ENCODE measurements at regions not wholly inside any gene's neighbourhood (a gene's known extent, or its start where the extent isn't known, plus 50 kb on each side); places are given as distances from the start of the nearest gene placed in this dataset.
"Not testable (repeated sequence)": the region's sequence is repeated elsewhere in the genome, so short reads cannot be mapped to it uniquely, and the experiment has no call there.

GRCh38 chr6:80522576-80522975, 416.1 kb downstream of the BCKDHB start (continued):
- TF ChIP-seq CTCF (conservative IDR thresholded peaks at IDR 0.05; ENCODE audit: low read depth in 2 of 2): no peak

GRCh38 chr6:80519811-80520594, 413.5 kb downstream of the BCKDHB start:
- Mint-ChIP-seq H3K36me3 (ENCODE audit: low read depth) (peaks cover 10% of the 10 kb centered on the region), H3K27ac (no peak overlapping the region), H3K9me3 (peaks cover 6% of the 10 kb centered on the region), H3K4me3 (no peak overlapping the region), H3K4me1 (peaks cover 26% of the 10 kb centered on the region), H3K27me3 (ENCODE audit: insufficient read depth, low read depth, poor library complexity) (peaks cover 9% of the 10 kb centered on the region)
- ATAC-seq (no peak), DNase-seq (ENCODE audit: low spot score) (no peak)
- no peaks in the 10 kb centered on the region for H3K79me2 ChIP-seq (replicated peaks; ENCODE audit: insufficient read depth)
- no peak overlapping the region for H3K4me2 ChIP-seq
- TF ChIP-seq ZNF331 (CRISPR knock-in tag; IDR thresholded peaks at IDR 0.05; ENCODE audit: low read depth) (no peak), NANOG (IDR thresholded peaks at IDR 0.05; ENCODE audit: borderline replicate concordance) (no peak), CTCF (conservative IDR thresholded peaks at IDR 0.05; ENCODE audit: low read depth in 2 of 2) (no peak), EZH2 (IDR thresholded peaks at IDR 0.05; ENCODE audit: low read depth, unreplicated experiment) (no peak), CREB1 (CRISPR knock-in tag; IDR thresholded peaks at IDR 0.05; ENCODE audit: low read depth) (no peak)
- no peak overlapping the region for H3K27ac ChIP-seq (ENCODE audit: low read depth)
- peaks cover 29% of the 10 kb centered on the region for H3K4me1 ChIP-seq (ENCODE audit: insufficient read depth)
- no peaks in the 10 kb centered on the region for H3K36me3 ChIP-seq (ENCODE audit: insufficient read depth)
- H3K27me3 ChIP-seq (ENCODE audit: insufficient read depth): no peaks in the 10 kb centered on the region
- no peak overlapping the region for H2AFZ ChIP-seq
- H3K4me3 ChIP-seq: no peak overlapping the region
- H3K9me2 ChIP-seq (ENCODE audit: insufficient read depth): peaks cover 5% of the 10 kb centered on the region; the same call in 1 of the 2 replicates
- no peaks in the 10 kb centered on the region for H4K20me1 ChIP-seq (replicated peaks; ENCODE audit: insufficient read depth)
- no peaks in the 10 kb centered on the region for H3F3A ChIP-seq (replicated peaks; ENCODE audit: low read depth)

- H3K9me2 ChIP-seq (ENCODE audit: insufficient read depth): peaks cover 5% of the 10 kb centered on the region; the same call in 1 of the 2 replicates
- H3K27ac Mint-ChIP-seq: no peak overlapping the region
- no peak for ATAC-seq
- H3K27me3 Mint-ChIP-seq (ENCODE audit: insufficient read depth, low read depth, poor library complexity): peaks cover 10% of the 10 kb centered on the region
- peaks cover 18% of the 10 kb centered on the region for H3K9me3 Mint-ChIP-seq
- no peaks in the 10 kb centered on the region for H3F3A ChIP-seq (replicated peaks; ENCODE audit: low read depth)
- peaks cover 14% of the 10 kb centered on the region for H3K4me1 ChIP-seq (ENCODE audit: insufficient read depth)
- H3K4me1 Mint-ChIP-seq: peaks cover 10% of the 10 kb centered on the region
- H3K36me3 Mint-ChIP-seq (ENCODE audit: low read depth): peaks cover 21% of the 10 kb centered on the region
- H3K4me3 Mint-ChIP-seq: no peak overlapping the region
- DNase-seq (ENCODE audit: low spot score): no peak
- TF ChIP-seq STAT1 (IDR thresholded peaks at IDR 0.05; ENCODE audit: unreplicated experiment): no peak
- no peak for TF ChIP-seq ZNF114 (CRISPR knock-in tag; IDR thresholded peaks at IDR 0.05)
- TF ChIP-seq CREB1 (CRISPR knock-in tag; IDR thresholded peaks at IDR 0.05; ENCODE audit: low read depth): no peak
- no peak for TF ChIP-seq ZNF331 (CRISPR knock-in tag; IDR thresholded peaks at IDR 0.05; ENCODE audit: low read depth)
- no peak for TF ChIP-seq ETS1 (IDR thresholded peaks at IDR 0.05)
- no peak overlapping the region for H2AFZ ChIP-seq
- no peaks in the 10 kb centered on the region for H4K20me1 ChIP-seq (replicated peaks; ENCODE audit: insufficient read depth)
- no peaks in the 10 kb centered on the region for H3K36me3 ChIP-seq (ENCODE audit: insufficient read depth)
- no peaks in the 10 kb centered on the region for H3K27me3 ChIP-seq (ENCODE audit: insufficient read depth)
- H3K79me2 ChIP-seq (replicated peaks; ENCODE audit: insufficient read depth): no peaks in the 10 kb centered on the region
- no peak overlapping the region for H3K4me3 ChIP-seq
- H3K27ac ChIP-seq (ENCODE audit: low read depth): no peak overlapping the region
- H3K4me2 ChIP-seq: no peak overlapping the region
Measured at GRCh38 chr6:80517525-80517924, 411.1 kb downstream of the BCKDHB start.

- Mint-ChIP-seq H3K9me3 (peaks cover 16% of the 10 kb centered on the region), H3K27me3 (ENCODE audit: insufficient read depth, low read depth, poor library complexity) (peaks cover 10% of the 10 kb centered on the region), H3K36me3 (ENCODE audit: low read depth) (peaks cover 16% of the 10 kb centered on the region)
- not testable (repeated sequence) for ATAC-seq; H3K4me1 Mint-ChIP-seq; H3K4me3 Mint-ChIP-seq; H3F3A ChIP-seq (replicated peaks; ENCODE audit: low read depth); H3K4me1 ChIP-seq (ENCODE audit: insufficient read depth); H3K79me2 ChIP-seq (replicated peaks; ENCODE audit: insufficient read depth); H2AFZ ChIP-seq; H3K27me3 ChIP-seq (ENCODE audit: insufficient read depth); H3K4me3 ChIP-seq; H4K20me1 ChIP-seq (replicated peaks; ENCODE audit: insufficient read depth); DNase-seq (ENCODE audit: low spot score); H3K4me2 ChIP-seq; H3K36me3 ChIP-seq (ENCODE audit: insufficient read depth); H3K27ac Mint-ChIP-seq; H3K27ac ChIP-seq (ENCODE audit: low read depth)
- peaks cover 14% of the 10 kb centered on the region for H3K9me2 ChIP-seq (ENCODE audit: insufficient read depth)
Measured at GRCh38 chr6:80510521-80510920, 404.1 kb downstream of the BCKDHB start.

Measured in GM23338 (cell line).